ENCODE measurements at regions not wholly inside any gene's neighbourhood (a gene's known extent, or its start where the extent isn't known, plus 50 kb on each side); places are given as distances from the start of the nearest gene placed in this dataset.
"Not testable (repeated sequence)": the region's sequence is repeated elsewhere in the genome, so short reads cannot be mapped to it uniquely, and the experiment has no call there.

DNA sequence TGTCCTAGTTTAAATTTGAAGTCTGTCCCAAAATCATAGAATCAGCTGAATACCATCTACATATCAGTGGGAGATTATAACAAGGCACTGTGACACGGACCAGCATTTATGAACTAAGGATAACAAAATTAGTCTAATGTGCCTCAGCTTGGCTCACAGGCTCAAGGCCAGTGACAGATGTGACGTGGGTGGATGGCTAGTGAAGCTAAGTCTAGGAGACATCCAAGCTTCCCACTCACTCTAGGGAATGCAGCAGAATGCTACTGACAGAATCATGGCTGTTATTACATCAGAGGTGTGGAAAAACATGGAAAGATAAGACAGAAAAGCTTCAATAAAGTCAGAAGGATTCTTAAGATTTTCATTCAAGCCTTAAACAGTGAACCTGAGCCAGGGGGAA lies 329.9 kb downstream of the NAF1 start:
- TF ChIP-seq, protein P1, sequence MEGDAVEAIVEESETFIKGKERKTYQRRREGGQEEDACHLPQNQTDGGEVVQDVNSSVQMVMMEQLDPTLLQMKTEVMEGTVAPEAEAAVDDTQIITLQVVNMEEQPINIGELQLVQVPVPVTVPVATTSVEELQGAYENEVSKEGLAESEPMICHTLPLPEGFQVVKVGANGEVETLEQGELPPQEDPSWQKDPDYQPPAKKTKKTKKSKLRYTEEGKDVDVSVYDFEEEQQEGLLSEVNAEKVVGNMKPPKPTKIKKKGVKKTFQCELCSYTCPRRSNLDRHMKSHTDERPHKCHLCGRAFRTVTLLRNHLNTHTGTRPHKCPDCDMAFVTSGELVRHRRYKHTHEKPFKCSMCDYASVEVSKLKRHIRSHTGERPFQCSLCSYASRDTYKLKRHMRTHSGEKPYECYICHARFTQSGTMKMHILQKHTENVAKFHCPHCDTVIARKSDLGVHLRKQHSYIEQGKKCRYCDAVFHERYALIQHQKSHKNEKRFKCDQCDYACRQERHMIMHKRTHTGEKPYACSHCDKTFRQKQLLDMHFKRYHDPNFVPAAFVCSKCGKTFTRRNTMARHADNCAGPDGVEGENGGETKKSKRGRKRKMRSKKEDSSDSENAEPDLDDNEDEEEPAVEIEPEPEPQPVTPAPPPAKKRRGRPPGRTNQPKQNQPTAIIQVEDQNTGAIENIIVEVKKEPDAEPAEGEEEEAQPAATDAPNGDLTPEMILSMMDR (IDR thresholded peaks at IDR 0.05): no peak
- TF ChIP-seq POLR2A (IDR thresholded peaks at IDR 0.05): no peak
- H3K4me3 ChIP-seq: no peak overlapping the region
- no peaks in the 10 kb centered on the region for H3K27me3 ChIP-seq
- intact Hi-C loops (cut with DNase I; ENCODE audit: low total_unique reads): no loop called here
- H3K4me1 ChIP-seq: no peaks in the 10 kb centered on the region
- DNase-seq: no peak
- no peaks in the 10 kb centered on the region for H3K9me3 ChIP-seq
- no peak overlapping the region for H3K27ac ChIP-seq
- no peaks in the 10 kb centered on the region for H3K36me3 ChIP-seq

DNA sequence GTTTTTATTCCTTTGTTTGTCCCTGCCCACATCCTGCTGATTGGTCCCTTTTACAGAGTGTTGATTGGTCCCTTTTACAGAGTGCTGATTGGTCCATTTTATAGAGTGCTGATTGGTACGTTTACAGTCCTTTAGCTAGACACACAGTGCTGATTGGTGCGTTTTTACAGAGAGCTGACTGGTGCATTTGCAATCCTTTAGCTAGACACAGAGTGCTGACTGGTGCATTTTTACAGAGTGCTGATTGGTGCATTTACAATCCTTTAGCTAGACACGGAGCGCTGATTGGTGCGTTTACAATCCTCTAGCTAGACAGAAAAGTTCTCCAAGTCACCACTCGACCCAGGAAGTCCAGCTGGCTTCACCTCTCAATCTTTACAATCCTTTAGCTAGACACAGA lies 330.4 kb downstream of the NAF1 start:
- H3K36me3 ChIP-seq; DNase-seq; H3K4me3 ChIP-seq; H3K27me3 ChIP-seq; H3K27ac ChIP-seq; H3K9me3 ChIP-seq; intact Hi-C loops (cut with DNase I; ENCODE audit: low total_unique reads); H3K4me1 ChIP-seq: not testable (repeated sequence)

DNA sequence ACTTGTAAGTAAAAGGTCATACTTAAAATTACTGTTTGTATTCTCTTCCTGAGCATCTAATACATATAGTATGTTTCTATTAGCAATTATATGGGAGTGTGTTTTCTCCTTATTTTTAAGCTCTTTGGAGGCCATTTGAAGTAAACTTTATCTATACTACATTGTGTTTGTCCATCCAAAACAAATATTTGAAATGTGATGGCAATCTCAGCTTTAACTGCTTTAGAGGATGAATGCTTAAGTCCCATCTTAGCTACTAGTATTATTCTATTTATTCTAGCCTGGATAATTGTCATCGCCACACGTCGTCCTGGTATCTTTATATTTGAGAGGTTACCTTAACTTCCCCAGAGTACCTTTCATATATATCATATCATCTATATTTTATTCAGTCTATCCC lies 335.8 kb downstream of the NAF1 start:
- no peaks in the 10 kb centered on the region for H3K9me3 ChIP-seq
- intact Hi-C loops (cut with DNase I; ENCODE audit: low total_unique reads): no loop called here
- H3K4me1 ChIP-seq: no peaks in the 10 kb centered on the region
- TF ChIP-seq, protein P1 (IDR thresholded peaks at IDR 0.05): no peak
- TF ChIP-seq POLR2A (IDR thresholded peaks at IDR 0.05): no peak
- DNase-seq: no peak
- H3K36me3 ChIP-seq: no peaks in the 10 kb centered on the region
- H3K27ac ChIP-seq: no peak overlapping the region
- H3K27me3 ChIP-seq: no peaks in the 10 kb centered on the region
- no peak overlapping the region for H3K4me3 ChIP-seq

DNA sequence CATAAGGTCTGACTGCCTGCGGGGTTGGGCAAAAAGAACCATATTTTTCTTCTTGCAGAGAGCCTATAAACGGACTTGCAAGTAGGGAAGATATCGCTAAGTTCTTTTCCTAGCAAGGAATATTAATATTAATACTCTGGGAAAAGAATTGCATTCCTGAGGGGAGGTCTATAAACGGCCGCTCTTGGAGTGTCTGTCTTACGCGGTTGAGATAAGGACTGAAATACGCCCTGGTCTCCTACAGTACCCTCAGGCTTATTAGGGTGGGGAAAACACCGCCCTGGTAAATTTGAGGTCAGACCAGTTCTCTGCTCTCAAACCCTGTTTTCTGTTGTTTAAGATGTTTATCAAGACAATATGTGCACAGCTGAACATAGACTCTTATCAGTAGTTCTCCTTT lies 349.3 kb downstream of the NAF1 start:
- intact Hi-C loops (cut with DNase I; ENCODE audit: low total_unique reads); H3K27ac ChIP-seq; DNase-seq: not testable (repeated sequence)

DNA sequence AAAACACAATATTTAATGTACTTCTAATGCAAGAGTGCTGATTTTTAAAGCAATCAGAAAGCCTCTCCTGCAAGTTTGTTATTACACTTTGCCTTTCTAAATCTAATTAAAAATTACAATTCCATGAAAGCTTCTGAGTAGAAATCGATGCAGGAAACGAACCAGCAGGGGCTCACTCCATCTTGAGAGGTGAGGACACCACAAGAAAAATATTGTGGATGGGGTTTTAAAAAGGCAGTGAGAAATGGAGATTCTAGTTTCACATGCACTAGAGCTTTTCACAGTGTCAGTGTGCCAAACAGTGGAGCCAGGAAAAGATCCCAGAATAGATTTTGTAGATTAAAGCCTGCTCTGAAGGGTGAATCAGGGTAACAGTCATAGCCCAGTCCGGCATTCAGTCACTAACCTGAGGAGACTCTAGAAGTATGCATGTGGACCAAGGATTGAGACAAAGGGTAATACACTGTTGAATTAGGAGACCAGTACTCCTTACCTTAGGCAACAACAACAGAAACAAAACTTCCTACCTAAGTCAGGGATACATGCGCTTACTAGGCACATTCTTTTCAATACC lies 362.3 kb downstream of the NAF1 start:
- Histone ChIP-seq H3K4me3 (no peak overlapping the region), H3K4me1 (no peaks in the 10 kb centered on the region), H3K27me3 (no peaks in the 10 kb centered on the region), H3K9me3 (no peaks in the 10 kb centered on the region), H3K27ac (no peak overlapping the region), H3K36me3 (no peaks in the 10 kb centered on the region)
- no peak for TF ChIP-seq POLR2A (IDR thresholded peaks at IDR 0.05)
- no peak for DNase-seq
- intact Hi-C loops (cut with DNase I; ENCODE audit: low total_unique reads): no loop called here

More for the DNA sequence above, 349.3 kb downstream of the NAF1 start:
- not testable (repeated sequence) for H3K36me3 ChIP-seq, H3K4me3 ChIP-seq, H3K4me1 ChIP-seq, H3K27me3 ChIP-seq, H3K9me3 ChIP-seq

DNA sequence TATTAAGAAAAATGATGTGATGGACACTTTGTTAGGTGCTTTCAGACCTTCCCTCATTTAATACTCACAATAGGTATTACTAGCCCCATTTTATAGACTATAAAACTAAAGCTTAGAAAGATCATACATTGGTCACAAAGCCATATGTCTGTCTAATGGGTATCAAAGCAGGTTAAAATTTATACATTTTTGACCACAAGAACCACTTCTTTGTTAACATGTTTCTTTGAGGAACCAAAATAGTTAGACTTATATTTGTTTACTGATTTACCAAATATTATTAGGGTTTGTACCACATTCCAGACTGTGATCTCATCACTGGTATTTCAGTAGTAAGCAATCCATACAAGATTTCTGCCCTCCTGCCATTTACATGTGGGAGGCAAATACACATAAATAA lies 363.3 kb downstream of the NAF1 start:
- Histone ChIP-seq H3K9me3 (no peaks in the 10 kb centered on the region), H3K27me3 (no peaks in the 10 kb centered on the region), H3K36me3 (no peaks in the 10 kb centered on the region), H3K4me1 (no peaks in the 10 kb centered on the region), H3K4me3 (no peak overlapping the region), H3K27ac (no peak overlapping the region)
- TF ChIP-seq POLR2A (IDR thresholded peaks at IDR 0.05): no peak
- TF ChIP-seq, protein P1 (IDR thresholded peaks at IDR 0.05): no peak
- intact Hi-C loops (cut with DNase I; ENCODE audit: low total_unique reads): no loop called here
- no peak for DNase-seq

DNA sequence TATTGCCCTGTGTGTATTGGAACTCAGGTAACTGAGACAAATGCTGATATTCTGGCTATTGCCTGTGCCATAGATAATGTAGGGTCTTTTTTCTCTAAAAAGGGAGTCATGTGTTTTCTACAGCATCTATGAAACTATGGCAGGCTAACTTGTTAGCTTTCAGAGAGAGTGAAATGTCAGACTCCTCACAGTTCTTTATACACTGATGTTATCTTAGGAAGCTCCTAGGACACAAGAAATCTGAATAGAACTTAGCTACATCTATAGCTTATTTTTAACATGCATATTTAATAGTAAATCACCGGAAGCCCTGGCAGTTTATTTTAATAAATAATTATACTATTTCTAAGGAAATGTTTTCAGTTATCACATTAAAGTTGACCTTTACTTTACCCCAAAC lies 369.6 kb downstream of the NAF1 start:
- intact Hi-C loops (cut with DNase I; ENCODE audit: low total_unique reads): no loop called here
- no peak for DNase-seq
- no peak overlapping the region for H3K4me3 ChIP-seq
- no peaks in the 10 kb centered on the region for H3K4me1 ChIP-seq
- TF ChIP-seq, protein P1 (IDR thresholded peaks at IDR 0.05): no peak
- no peak for TF ChIP-seq POLR2A (IDR thresholded peaks at IDR 0.05)
- no peak overlapping the region for H3K27ac ChIP-seq
- H3K9me3 ChIP-seq: no peaks in the 10 kb centered on the region
- no peaks in the 10 kb centered on the region for H3K27me3 ChIP-seq
- no peaks in the 10 kb centered on the region for H3K36me3 ChIP-seq

Measured in uterus (tissue), 3 donors.